ENCODE measurements at regions not wholly inside any gene's neighbourhood (a gene's known extent, or its start where the extent isn't known, plus 50 kb on each side); places are given as distances from the start of the nearest gene placed in this dataset.
"Not testable (repeated sequence)": the region's sequence is repeated elsewhere in the genome, so short reads cannot be mapped to it uniquely, and the experiment has no call there.

- TF ChIP-seq CTCF (conservative IDR thresholded peaks at IDR 0.05; ENCODE audit: low read depth, low read length); EZH2 (IDR thresholded peaks at IDR 0.05; ENCODE audit: borderline replicate concordance, low read depth, low read length, poor library complexity, severe bottlenecking): not testable (repeated sequence)
Observed at GRCh38 chr2:65747875-65748274, 315.5 kb upstream of the SPRED2 start.
